GM04504 (cell line): ENCODE measurements at regions not wholly inside any gene's neighbourhood (a gene's known extent, or its start where the extent isn't known, plus 50 kb on each side); places are given as distances from the start of the nearest gene placed in this dataset.

Source experiments
- DNase-seq: peaks from one replicate; pipeline ENCODE4 v3.0.0-alpha.2; 2012; ENCODE audit warnings: low read depth

- no peak for DNase-seq
These were observed 215.1 kb downstream of the SEC61B start for GRCh38 chr9:99437145-99437544.

DNA sequence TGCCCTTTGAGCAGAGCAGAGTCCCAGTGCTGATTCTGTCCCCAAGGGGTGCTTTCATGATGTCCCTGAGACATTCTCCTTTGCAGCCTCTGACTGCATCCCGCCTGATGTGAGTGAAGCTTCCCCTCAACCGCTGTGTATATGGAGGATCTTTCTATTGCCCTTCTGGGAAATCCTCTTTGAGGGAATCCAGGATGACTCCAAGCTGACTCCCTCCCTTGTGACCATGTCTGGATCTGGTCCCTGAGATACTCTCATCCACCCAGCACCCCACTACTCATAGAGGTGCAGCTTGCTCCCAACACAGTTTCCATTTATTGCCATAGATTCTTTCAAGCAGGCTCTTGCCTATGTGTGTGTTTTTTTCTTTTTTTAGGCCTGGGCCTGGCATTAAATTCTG is 216.5 kb downstream of the SEC61B start:
- DNase-seq: no peak

DNA sequence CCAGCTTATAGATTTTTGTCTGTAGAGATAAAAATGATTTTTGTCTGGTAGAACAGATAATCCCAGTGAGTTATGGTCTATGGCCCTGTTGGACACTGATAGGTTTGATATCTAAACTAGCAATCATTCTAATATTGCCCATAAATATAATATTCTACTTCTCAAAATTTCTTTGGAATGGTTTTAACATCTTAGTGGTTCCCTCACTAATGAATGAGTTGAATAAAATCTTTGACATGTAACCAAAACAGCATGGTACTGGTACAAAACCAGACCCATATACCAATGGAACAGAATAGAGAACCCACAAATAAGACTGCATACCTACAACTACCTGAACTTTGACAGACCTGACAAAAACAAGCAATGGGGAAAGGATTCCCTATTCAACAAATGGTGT is 219.7 kb downstream of the SEC61B start:
- no peak for DNase-seq

GRCh38 chr9:99445371-99445891 is 223.3 kb downstream of the SEC61B start:
- DNase-seq: peak; percentile 85

GRCh38 chr9:99445920-99446319 is 223.8 kb downstream of the SEC61B start:
- DNase-seq: no peak

- no peak for DNase-seq
These were observed 225.9 kb downstream of the SEC61B start for GRCh38 chr9:99447951-99448350.

DNA sequence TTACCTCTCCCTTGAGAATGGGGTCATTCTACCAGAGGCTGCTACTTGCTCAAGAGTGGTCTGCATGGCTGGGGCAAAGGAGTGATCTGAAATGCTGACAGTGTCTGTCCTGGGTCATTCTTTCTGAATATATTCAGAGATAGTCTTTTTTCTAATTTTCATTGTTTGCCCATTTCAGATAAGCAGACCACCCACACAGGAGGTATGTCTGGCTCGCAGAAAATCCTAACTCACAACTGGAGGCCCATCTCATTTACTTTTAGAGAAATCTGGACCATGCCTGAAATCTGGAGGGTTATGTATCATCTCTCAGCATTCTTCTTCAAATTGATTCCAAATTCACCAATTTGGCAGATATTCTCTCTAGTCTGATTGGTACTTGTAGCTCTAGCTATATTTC is 227.6 kb downstream of the SEC61B start:
- no peak for DNase-seq

GRCh38 chr9:99451112-99451606 is 229.1 kb downstream of the SEC61B start:
- DNase-seq: no peak

GRCh38 chr9:99457406-99457805 is 235.3 kb downstream of the SEC61B start:
- DNase-seq: no peak

- no peak for DNase-seq
These were observed 235.9 kb downstream of the SEC61B start for GRCh38 chr9:99457981-99458380.

DNA sequence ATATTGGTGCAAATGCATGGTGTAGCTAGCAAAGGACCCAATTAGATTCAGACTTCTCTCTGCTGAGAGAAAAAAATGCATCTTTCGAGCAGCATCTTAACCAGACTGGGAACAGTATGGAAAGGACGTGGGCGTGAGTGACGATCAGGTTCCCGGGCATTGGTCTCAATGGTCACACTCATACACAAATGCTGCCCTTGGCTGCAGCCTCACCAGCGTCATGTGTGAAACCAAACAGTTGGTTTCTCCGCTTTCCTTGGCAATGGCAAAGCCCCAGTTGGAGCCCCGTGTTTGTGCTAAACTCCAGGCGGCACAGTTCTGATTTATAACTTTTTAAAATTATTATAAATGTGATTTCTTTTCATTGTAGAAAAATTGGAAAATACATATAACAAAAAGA is 237.8 kb downstream of the SEC61B start:
- no peak for DNase-seq

DNA sequence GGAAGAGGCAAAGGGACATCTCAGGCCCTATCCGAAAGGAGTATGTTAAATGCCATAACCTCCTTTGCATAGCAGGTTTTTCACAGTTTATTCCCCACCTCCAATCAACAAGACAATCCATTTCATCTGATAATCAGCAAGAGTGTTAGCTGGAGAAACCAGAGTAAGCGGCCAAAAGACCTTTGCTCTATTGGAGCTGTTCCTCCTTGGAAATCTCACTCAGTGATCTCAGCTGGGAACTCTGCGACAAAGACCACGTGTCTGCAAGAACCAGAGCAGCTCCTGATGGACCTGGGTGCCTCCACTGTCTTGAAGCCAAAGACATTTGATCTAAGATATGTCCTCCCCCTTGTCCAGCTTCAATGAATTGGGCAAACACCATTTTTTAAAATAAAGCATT is 241.0 kb downstream of the SEC61B start:
- no peak for DNase-seq

GRCh38 chr9:99464568-99464967 is 242.5 kb downstream of the SEC61B start:
- DNase-seq: no peak

DNA sequence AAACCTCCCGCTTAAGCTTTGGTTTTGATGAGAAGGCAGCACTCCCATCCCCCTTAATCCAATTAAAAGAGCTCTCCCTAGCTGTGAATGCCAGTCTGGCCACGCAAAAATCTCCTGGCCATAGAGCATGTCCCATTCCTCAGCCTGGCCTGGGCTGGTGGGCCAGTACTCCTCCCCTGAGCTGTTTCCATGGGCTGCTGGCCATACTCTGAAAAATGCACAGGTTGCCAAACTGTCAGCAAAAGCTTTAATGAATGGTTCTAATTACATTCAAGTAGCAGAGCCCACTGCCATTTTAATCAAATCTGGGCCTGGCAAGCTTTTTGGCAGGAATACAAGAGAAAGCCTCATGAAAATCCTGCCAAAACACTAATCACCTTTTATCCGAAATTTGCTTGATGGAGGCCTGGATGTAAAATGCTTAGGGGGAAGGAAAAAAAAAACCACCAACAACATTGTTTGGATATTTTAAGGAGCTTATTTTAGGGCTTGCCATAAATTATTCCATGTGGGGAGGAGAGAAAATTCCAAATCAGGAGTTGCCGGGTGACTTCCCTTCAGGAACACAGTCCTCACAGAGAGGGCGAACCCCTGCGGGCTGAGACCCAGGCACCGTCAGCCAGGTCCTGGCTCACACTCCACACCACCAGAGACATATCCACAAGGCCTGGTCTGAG is 243.3 kb downstream of the SEC61B start:
- DNase-seq: peak; percentile 9

GRCh38 chr9:99466104-99466503 is 244.0 kb downstream of the SEC61B start:
- no peak for DNase-seq

DNA sequence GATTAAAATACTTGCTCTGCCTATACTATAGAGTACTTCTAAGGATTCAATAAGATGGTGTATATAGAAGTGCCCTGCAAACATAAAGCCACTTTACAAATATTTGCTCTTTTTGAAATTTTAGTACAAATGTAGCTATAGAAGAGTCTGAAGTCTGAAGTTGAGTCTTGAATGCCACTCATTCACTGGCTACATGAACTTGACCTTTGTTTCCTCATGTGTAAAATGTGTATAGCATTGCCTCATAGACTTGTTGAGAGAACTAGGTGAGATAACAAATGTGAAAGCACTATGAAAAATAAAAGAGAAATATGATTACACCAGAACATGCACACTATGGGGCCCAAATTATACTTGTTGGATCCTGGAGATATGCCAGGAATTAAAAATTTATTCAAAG is 244.7 kb downstream of the SEC61B start:
- no peak for DNase-seq

- DNase-seq: no peak
These were observed 249.0 kb downstream of the SEC61B start for GRCh38 chr9:99471033-99471432.

DNA sequence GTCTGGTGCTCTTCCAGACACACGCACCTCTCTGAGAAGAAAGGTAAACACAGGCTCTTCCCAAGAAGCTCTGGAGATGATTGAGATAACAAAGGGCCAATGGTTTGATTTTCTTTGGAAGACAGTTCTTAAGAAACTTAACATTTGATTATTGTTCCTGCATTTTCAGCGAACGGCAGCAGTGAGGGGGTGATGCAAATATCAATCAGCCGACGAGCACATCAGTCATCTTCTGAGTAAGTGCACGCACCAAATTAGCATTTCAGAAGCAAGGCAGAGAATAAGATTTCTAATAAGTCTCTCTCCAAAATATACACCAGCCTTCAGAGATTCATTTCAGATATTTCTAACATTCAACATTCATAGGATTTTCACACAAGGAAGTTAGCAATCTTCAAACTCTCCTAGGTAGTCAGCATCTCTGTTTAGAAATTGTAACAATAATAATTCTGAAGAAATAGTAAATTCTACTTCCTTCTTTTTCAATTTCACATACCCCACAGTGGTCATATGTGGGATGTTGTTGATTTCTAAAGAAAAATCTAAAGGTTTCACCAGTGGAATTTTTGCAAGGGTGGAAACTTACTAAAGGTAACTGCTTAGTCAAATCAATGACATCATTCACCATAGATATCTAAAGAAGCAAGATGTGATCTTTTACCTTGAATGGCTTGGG is 250.3 kb downstream of the SEC61B start:
- DNase-seq: no peak

DNA sequence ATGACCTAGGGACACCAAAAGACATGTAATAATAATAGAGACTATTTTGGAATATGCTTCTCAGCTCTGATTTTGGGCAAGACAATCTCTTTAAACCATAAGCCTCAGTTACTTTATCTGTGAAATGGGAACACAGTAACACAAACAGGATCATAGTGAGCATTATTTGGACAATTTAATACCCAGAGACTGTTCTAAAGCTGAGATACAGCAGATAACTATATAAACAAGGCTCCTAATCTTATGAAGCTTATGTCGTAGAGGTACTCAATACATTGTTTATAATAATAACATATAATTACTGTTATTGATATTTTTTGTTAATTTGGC is 250.8 kb downstream of the SEC61B start:
- DNase-seq: no peak

- DNase-seq: no peak
These were observed 252.1 kb downstream of the SEC61B start for GRCh38 chr9:99474186-99474585.

GRCh38 chr9:99475401-99476065 is 253.5 kb downstream of the SEC61B start:
- DNase-seq: no peak

GRCh38 chr9:99478469-99479027 is 256.5 kb downstream of the SEC61B start:
- DNase-seq: no peak

- DNase-seq: no peak
These were observed 257.8 kb downstream of the SEC61B start for GRCh38 chr9:99479929-99480328.
